ENCODE measurements at regions not wholly inside any gene's neighbourhood (a gene's known extent, or its start where the extent isn't known, plus 50 kb on each side); places are given as distances from the start of the nearest gene placed in this dataset.

GRCh38 chr22:49306632-49307480 is 520.8 kb downstream of the BRD1 start:
- no peak for FAIRE-seq

GRCh38 chr22:49305966-49306631 is 521.6 kb downstream of the BRD1 start:
- no peak for FAIRE-seq

- FAIRE-seq = no peak
These were observed 522.3 kb downstream of the BRD1 start for GRCh38 chr22:49305214-49305965.

GRCh38 chr22:49303781-49304461 is 523.8 kb downstream of the BRD1 start:
- no peak for FAIRE-seq

- no peak for FAIRE-seq
These were observed 524.5 kb downstream of the BRD1 start for GRCh38 chr22:49303061-49303735.

GRCh38 chr22:49302530-49302929 is 525.1 kb downstream of the BRD1 start:
- no peak for FAIRE-seq

GRCh38 chr22:49302150-49302460 is 525.6 kb downstream of the BRD1 start:
- no peak for FAIRE-seq

- no peak for FAIRE-seq
These were observed 526.1 kb downstream of the BRD1 start for GRCh38 chr22:49301398-49302149.

GRCh38 chr22:49300951-49301397 is 526.7 kb downstream of the BRD1 start:
- no peak for FAIRE-seq

GRCh38 chr22:49300241-49300640 is 527.4 kb downstream of the BRD1 start:
- no peak for FAIRE-seq

- no peak for FAIRE-seq
These were observed 527.8 kb downstream of the BRD1 start for GRCh38 chr22:49299821-49300231.

GRCh38 chr22:49298834-49299750 is 528.6 kb downstream of the BRD1 start:
- FAIRE-seq = no peak

- no peak for FAIRE-seq
These were observed 529.6 kb downstream of the BRD1 start for GRCh38 chr22:49297871-49298721.

- no peak for FAIRE-seq
These were observed 530.3 kb downstream of the BRD1 start for GRCh38 chr22:49297286-49297870.

- FAIRE-seq = no peak
These were observed 531.1 kb downstream of the BRD1 start for GRCh38 chr22:49296561-49296960.

GRCh38 chr22:49295851-49296560 is 531.7 kb downstream of the BRD1 start:
- no peak for FAIRE-seq

GRCh38 chr22:49295465-49295743 is 532.3 kb downstream of the BRD1 start:
- FAIRE-seq = no peak

GRCh38 chr22:49294656-49295464 is 532.8 kb downstream of the BRD1 start:
- no peak for FAIRE-seq
